Fibroblast of the aortic adventitia (primary cell): ENCODE measurements at regions not wholly inside any gene's neighbourhood (a gene's known extent, or its start where the extent isn't known, plus 50 kb on each side); places are given as distances from the start of the nearest gene placed in this dataset.
A peak's percentile ranks its signal among the peaks of the same experiment; 100 is the strongest.

Experiments used
- DNase-seq: peaks from one replicate; pipeline ENCODE4 v3.0.0-alpha.2; 2010; ENCODE audit warnings: low read depth
- H3K4me3 ChIP-seq: 2 replicates; pipeline ENCODE4 v1.5.1; 2011; ENCODE audit warnings: low read depth, mild to moderate bottlenecking, control low read depth, low read length, moderate library complexity
- CTCF ChIP-seq: IDR thresholded peaks from 2 replicates; pipeline ENCODE4 v1.5.1; 2011; ENCODE audit warnings: mild to moderate bottlenecking, low read length, control low read depth, inconsistent platforms; ENCODE audit not compliant: insufficient read depth

- no peak for TF ChIP-seq CTCF
- peak; percentile 41 for DNase-seq
Observed at GRCh38 chr14:100440758-100441203, 117.6 kb downstream of the SLC25A47 start.

DNA sequence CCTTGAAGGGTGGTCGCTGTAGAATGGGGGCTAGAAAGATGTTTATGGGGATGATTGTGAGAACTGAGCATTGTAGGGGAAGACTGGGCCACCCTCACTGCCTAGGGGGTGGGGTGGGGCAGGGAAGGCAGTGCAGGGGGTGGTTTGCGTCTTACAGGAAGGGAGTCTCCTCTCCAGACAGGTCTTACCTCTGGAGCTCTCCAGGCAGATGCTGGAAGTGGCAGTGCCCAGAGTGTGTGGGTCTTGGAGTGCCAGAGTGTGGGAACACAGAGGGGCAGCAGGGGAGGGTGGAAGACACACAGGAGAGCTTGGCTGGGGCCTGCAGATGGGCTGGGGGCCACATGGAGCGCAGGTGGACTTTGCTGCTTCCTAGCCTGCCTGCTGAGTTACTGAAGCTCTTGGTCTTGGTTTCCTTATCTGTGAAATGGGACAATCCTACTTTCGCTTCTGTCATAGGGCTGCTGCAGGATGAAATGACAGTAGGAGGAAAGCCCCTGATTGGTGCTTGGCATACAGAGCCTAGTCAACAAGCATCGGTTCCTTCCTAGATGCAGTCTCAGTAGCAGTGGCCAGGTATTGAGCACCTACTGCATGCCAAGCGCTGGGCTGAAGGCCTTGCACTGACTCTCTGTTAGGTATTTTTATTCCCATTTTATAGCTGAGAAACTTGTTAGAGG lies 118.3 kb downstream of the SLC25A47 start:
- no peak overlapping the region for H3K4me3 ChIP-seq
- no peak for DNase-seq
- no peak for TF ChIP-seq CTCF

More at GRCh38 chr14:100440758-100441203, 117.6 kb downstream of the SLC25A47 start:
- H3K4me3 ChIP-seq = no peak overlapping the region

- no peak for TF ChIP-seq CTCF
- H3K4me3 ChIP-seq = no peak overlapping the region
- no peak for DNase-seq
Observed at GRCh38 chr14:100442036-100442435, 118.9 kb downstream of the SLC25A47 start.

DNA sequence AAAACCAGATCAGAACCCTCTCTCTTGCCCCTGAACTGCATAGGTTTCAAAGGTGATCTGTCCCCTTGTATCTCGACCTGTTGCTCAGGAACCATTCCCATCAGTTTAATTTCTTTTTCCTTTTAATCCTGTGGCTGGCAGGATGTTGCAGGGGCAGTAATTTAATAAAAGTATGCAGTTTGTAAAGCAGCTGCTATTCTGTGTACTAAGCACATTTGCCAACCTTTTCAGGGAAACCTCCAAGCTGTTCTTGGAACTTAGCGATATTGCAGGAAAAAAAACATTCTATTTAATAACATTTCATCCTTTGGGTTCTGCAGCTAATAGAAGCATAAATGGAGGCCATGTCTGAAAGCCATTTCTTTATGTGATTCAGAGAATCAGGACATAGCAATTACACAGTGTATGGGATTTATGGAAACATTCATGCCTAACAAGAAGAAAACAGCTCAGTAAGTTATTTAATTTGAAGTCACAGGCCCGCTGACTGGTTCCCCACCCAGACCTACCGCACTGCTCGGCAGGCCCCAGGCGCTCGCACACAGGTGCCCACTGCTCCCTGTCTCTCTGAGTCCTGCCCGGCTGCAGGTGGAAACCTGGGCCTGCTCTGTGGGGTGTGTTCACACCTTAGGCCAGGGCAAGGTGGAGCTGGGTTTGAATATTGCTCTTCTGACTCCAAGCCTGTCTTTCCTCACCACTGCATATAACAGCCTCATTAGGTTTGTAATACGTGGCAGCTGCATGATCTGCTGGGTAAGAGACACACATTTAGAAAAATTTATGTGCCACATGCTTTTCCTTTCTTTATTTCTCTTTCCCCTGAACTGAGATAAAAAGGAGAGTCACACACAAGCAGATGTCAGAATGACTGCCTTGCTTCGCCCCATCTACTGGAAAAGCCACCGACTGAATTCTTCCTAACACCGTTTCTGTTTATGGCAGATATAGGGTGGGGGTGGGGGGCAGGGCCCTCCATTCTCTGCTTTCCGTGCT lies 119.7 kb downstream of the SLC25A47 start:
- no peak overlapping the region for H3K4me3 ChIP-seq
- DNase-seq = no peak
- TF ChIP-seq CTCF = no peak

GRCh38 chr14:100443603-100444002 lies 120.5 kb downstream of the SLC25A47 start:
- no peak for TF ChIP-seq CTCF
- no peak overlapping the region for H3K4me3 ChIP-seq
- DNase-seq = no peak

GRCh38 chr14:100445436-100446088 lies 122.4 kb downstream of the SLC25A47 start:
- DNase-seq = no peak
- TF ChIP-seq CTCF = no peak
- H3K4me3 ChIP-seq = no peak overlapping the region
